ENCODE measurements at regions not wholly inside any gene's neighbourhood (a gene's known extent, or its start where the extent isn't known, plus 50 kb on each side); places are given as distances from the start of the nearest gene placed in this dataset.

- TF ChIP-seq CTCF (IDR thresholded peaks at IDR 0.05 in 4 of 5, conservative IDR thresholded peaks at IDR 0.05 in 1 of 5): no peak
- TF ChIP-seq POLR2A (IDR thresholded peaks at IDR 0.05): no peak
These were observed 128.4 kb upstream of the AP1S2 start for GRCh38 chrX:15983034-15983433.

All from gastrocnemius medialis (tissue), 4 donors.